A673 (cell line): ENCODE measurements at regions not wholly inside any gene's neighbourhood (a gene's known extent, or its start where the extent isn't known, plus 50 kb on each side); places are given as distances from the start of the nearest gene placed in this dataset.

Experiments
- CTCF ChIP-seq: fragments of 300-800, 200-600 bp; sonication (generic); conservative IDR thresholded peaks from 2 replicates; pipeline ENCODE4 v1.5.1; 2017; ENCODE audit warnings: low read depth, mild to moderate bottlenecking, antibody characterized with exemption, low read length, moderate library complexity, mixed read lengths
- EZH2 ChIP-seq: fragments of 200-600 bp; sonication (generic); IDR thresholded peaks from 2 replicates; pipeline ENCODE4 v1.6.1; 2017; ENCODE audit warnings: borderline replicate concordance, low read depth, mild to moderate bottlenecking, mixed read lengths, antibody characterized with exemption, low read length; ENCODE audit not compliant: poor library complexity, severe bottlenecking

- TF ChIP-seq CTCF (no peak), EZH2 (no peak)
Measured at GRCh38 chr4:81625422-81626417, 154.0 kb upstream of the RASGEF1B start.
